Spleen (tissue), 7 donors: ENCODE measurements at regions not wholly inside any gene's neighbourhood (a gene's known extent, or its start where the extent isn't known, plus 50 kb on each side); places are given as distances from the start of the nearest gene placed in this dataset.

ENCODE experiments used
- CTCF ChIP-seq, 11 experiments: fragments of 200-600 bp in 7 of 11; fragments of 450-650 bp in 4 of 11; sonication (generic) in 4 of 11; IDR thresholded peaks in 8 of 11; conservative IDR thresholded peaks in 3 of 11; 1 replicate in 7 of 11; 2 replicates in 4 of 11; pipeline versions ENCODE4 v1.4.0 to v1.8.0; 2016 to 2021; ENCODE audit warnings: antibody characterized with exemption in 11 of 11, inconsistent platforms in 4 of 11, mild to moderate bottlenecking in 1 of 11
- POLR2A ChIP-seq, 3 donors: fragments of 450-650 bp; IDR thresholded peaks; one replicate each; pipeline ENCODE4 v1.5.1; 2017; ENCODE audit warnings: antibody characterized with exemption in 3 of 3, mild to moderate bottlenecking in 1 of 3
- donor health status: DM: no; HTN: no; CAD: no; lungs with moderate emphysema.
- donor health status: DM: no; HTN: no; CAD: no.
- donor health status: DM: no; HTN: no; CAD: no.

DNA sequence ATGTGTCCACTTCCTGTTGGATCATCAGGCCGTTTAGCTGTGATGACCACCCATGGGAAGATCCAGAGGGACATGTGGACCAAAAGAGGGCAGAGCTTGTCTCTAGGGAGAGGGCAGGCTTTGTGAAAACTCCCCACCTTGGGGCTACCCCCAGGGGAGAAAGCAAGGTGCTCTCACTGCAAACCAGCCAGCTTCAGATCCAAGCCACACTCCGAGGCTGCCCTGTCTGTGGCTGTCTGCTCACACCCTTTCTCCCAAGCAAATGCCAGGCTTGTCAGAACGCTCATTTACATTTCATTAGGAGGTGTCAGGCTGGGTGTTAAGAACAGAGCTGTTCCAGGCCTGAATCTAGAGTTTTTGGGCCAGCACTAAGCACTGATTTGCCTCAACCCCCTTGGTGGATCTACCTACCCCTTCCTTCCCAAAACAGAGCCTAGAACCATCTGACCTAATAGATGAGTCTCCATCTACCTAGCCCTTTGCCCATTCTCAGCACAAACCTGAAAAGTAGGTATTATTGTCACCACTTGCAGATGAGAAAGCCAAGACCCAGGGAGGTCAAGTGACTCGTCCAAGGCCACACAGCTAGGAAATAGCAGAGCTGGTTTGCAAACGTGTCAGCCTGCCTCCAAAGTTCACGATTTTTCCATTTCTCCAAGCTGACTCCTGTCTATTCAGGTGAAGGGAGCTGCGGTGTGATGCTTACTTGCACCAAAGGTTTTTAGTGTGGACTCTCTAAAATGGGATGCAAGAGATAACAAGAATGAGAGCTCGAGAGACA is 130.9 kb downstream of the EMX2 start:
- TF ChIP-seq CTCF (IDR thresholded peaks at IDR 0.05 in 8 of 11, conservative IDR thresholded peaks at IDR 0.05 in 3 of 11) (no peak), POLR2A (IDR thresholded peaks at IDR 0.05) (no peak)
